Breast epithelium (tissue), 3 donors: ENCODE measurements at regions not wholly inside any gene's neighbourhood (a gene's known extent, or its start where the extent isn't known, plus 50 kb on each side); places are given as distances from the start of the nearest gene placed in this dataset.

ENCODE experiments used
- POLR2A ChIP-seq: fragments of 450-650 bp; IDR thresholded peaks from one replicate; pipeline ENCODE4 v1.6.1; 2016; ENCODE audit warnings: antibody characterized with exemption, mild to moderate bottlenecking, moderate library complexity
- POLR2AphosphoS5 ChIP-seq, 3 donors: sonication (generic); formaldehyde crosslinking; IDR thresholded peaks; one replicate each; pipeline ENCODE4 v1.6.1; 2017; ENCODE audit warnings: antibody characterized with exemption in 3 of 3
- TF ChIP-seq, protein P1 (sequence below), 3 donors: fragments of 450-650 bp; IDR thresholded peaks; one replicate each; pipeline ENCODE4 v1.5.1; 2016 to 2017; ENCODE audit warnings: antibody characterized with exemption in 3 of 3, mild to moderate bottlenecking in 3 of 3, moderate library complexity in 3 of 3

- TF ChIP-seq POLR2A, result no peak
- TF ChIP-seq POLR2AphosphoS5 (IDR thresholded peaks at IDR 0.05), result no peak
- TF ChIP-seq, protein P1, sequence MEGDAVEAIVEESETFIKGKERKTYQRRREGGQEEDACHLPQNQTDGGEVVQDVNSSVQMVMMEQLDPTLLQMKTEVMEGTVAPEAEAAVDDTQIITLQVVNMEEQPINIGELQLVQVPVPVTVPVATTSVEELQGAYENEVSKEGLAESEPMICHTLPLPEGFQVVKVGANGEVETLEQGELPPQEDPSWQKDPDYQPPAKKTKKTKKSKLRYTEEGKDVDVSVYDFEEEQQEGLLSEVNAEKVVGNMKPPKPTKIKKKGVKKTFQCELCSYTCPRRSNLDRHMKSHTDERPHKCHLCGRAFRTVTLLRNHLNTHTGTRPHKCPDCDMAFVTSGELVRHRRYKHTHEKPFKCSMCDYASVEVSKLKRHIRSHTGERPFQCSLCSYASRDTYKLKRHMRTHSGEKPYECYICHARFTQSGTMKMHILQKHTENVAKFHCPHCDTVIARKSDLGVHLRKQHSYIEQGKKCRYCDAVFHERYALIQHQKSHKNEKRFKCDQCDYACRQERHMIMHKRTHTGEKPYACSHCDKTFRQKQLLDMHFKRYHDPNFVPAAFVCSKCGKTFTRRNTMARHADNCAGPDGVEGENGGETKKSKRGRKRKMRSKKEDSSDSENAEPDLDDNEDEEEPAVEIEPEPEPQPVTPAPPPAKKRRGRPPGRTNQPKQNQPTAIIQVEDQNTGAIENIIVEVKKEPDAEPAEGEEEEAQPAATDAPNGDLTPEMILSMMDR (IDR thresholded peaks at IDR 0.05), result no peak
Observed at GRCh38 chr3:17852217-17852616, 109.8 kb upstream of the TBC1D5 start.
